HG03378 (cell line): ENCODE measurements at regions not wholly inside any gene's neighbourhood (a gene's known extent, or its start where the extent isn't known, plus 50 kb on each side); places are given as distances from the start of the nearest gene placed in this dataset.

Source experiments
- ATAC-seq: cut with Tn5 transposase; IDR thresholded peaks from one replicate; pipeline ENCODE4 v1.9.1; 2021; ENCODE audit warnings: mild to moderate bottlenecking, moderate library complexity; ENCODE audit not compliant: unreplicated experiment

DNA sequence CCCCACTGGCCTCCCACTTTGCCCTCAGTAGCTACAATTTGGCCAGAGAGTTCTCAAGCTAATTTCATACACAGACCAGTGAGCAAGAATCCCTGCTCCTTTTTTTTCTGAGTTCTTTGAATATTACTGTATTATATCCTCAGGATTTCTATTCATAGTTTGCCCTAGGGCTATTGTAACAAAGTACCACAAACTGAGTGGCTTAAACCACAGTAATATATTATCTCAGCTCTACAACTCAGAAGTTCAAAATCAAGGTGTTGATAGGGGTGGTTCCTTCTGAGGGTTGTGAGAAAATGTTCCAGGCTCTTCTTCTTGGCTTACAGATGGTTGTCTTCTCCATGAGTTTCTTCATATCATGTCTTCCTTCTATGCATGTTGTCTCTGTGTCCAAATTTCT, 289.4 kb upstream of the ESRRG start:
- ATAC-seq, result no peak

- no peak for ATAC-seq
These were observed 287.9 kb upstream of the ESRRG start for GRCh38 chr1:217011097-217011496.

DNA sequence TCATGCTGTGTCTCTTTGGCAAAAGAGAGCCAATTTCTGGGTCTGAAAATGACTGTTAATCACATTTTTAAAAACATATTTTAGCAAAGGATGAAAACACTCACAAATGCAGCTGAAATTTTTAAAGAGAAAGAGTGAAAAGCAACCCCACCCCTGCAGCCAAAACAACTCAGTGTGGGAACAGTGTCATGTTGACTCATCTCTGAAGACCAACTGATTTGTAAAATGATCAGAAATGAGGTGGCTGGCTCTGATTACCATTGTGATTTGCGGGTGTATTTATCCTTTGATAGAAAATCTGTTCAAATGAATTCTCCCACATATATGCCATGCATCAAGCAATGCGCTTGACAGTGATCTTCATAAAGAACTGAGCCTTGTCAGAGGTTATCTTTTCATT, 287.0 kb upstream of the ESRRG start:
- no peak for ATAC-seq

DNA sequence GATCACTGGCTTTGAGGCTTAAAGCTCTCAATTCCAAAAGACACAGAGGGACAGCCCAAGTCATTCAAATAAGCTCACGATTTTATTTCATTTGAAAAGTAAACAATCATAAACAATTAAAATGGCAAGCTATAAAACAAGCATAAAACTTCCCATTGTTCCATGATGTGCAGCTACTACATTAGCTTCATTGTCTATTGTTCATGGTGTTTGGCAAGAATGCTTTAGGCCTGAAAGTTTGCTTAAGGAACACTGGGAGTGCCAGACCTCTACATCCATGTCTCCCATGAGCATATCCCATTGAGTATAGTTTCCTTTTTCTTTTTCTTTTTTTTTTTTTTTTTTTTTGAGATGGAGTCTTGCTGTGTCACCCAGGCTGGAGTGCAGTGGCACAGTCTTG, 286.1 kb upstream of the ESRRG start:
- no peak for ATAC-seq

GRCh38 chr1:217004776-217005436, 281.7 kb upstream of the ESRRG start:
- no peak for ATAC-seq

- no peak for ATAC-seq
These were observed 280.1 kb upstream of the ESRRG start for GRCh38 chr1:217003355-217003754.

DNA sequence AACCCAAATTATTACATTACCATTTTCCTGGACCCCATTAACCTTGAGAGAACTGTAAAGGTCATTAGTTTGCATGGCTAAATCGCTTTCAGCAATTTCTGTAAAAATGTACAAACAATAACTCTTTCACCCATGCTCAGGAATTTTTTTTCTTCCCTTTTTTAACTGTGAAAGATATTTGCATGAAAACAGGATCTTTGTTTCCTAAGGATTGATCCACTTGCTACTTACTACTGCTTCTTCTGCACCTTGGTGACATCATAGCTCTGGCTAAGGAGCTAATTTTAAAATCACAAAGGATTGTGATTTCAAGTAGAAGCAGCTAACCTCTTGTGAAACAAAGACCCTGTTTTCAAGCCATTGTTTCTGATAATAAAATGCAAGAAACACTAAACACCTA, 274.6 kb upstream of the ESRRG start:
- ATAC-seq, result no peak

GRCh38 chr1:216997069-216997468, 273.8 kb upstream of the ESRRG start:
- ATAC-seq, result no peak

DNA sequence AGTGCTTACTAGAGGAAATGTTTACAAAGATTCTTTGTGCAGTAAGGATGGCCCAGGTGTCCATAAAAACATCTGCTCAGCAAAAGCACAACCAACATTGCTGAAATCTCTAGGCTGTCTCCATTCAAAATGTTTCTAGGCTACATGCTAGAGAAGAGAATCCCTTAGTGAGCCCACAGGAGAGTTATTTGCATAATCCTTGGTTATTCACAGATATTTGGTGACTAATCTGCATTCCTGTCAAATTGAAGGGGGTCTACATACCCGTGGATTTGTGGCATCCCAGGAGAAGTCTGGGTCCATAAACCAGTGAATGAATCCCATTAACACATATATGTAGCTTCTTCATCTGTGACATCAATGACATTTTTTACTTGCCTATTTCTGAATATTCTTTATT, 261.3 kb upstream of the ESRRG start:
- no peak for ATAC-seq

- ATAC-seq, result no peak
These were observed 260.6 kb upstream of the ESRRG start for GRCh38 chr1:216983823-216984222.

GRCh38 chr1:216961516-216961915, 238.3 kb upstream of the ESRRG start:
- ATAC-seq, result no peak

GRCh38 chr1:216960716-216961115, 237.5 kb upstream of the ESRRG start:
- ATAC-seq, result no peak

GRCh38 chr1:216958569-216958968, 235.3 kb upstream of the ESRRG start:
- no peak for ATAC-seq

DNA sequence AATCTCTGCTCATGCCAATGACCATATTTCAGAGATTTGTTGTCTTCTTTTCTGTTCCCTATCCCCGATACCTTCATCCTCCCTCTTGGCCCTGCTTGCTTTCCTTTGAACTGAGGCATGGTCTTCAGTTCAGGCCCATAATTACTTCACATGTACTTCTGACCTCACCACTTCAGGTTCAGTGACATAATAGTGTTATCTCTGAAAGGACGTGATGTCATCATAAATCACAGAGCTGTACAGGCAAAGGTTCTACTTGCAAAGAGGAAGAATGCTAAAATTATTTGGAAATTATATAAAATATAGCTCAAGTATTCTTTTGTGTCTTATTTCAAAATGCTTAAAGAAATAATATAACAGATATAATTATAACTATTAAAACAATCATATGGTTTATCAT, 230.3 kb upstream of the ESRRG start:
- ATAC-seq, result no peak

GRCh38 chr1:216952864-216953263, 229.6 kb upstream of the ESRRG start:
- ATAC-seq, result no peak

- no peak for ATAC-seq
These were observed 222.4 kb upstream of the ESRRG start for GRCh38 chr1:216945538-216946080.

DNA sequence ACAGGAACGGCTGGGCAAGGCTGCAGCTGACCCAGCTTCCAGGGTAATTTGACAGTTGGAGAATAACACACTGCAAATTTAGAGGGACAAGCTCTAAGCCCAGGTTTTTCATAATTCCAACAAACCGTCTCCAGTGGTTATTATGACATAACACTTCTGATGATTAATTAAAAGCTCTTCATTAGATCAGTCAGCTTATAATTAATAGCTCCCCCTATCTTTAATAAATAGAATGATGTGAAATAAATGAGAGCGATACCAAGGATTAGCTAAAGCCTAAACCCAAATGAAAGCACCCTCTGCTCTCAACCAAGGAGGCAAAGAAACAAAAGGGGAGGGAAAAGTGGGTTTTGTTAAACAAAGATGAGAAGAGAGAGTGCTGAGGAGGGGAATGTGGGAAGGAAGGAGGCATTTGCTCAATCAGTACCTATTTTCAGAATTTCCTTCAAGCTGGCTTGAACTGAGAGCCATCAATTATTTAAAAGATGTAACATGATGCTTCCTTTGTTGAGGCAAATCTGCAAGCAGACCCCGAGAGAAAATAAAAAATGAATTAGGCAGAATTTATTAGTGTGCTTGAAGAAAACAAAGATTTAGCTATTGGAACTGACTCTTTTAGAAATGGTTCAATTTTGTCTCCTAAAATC, 221.8 kb upstream of the ESRRG start:
- ATAC-seq, result no peak

GRCh38 chr1:216937491-216937890, 214.3 kb upstream of the ESRRG start:
- ATAC-seq, result no peak

DNA sequence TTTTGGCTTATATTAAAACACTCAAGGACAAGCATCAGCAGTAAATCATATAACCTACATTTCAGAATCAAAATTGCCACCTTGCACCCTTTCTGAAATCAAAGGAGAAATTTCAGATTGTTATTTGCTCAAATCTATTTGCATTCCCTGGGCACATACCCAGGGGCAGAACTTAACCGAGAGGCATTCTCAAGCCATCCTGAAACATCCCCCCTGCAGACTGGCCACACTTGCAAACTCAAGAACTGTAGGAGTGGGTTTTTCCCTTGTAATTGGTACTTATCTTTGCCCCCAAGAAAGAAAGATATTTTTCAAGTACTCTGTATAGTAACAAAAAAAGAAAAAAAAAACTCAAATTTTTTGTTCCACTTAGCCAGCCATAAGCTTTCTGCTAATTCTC, 213.6 kb upstream of the ESRRG start:
- no peak for ATAC-seq

DNA sequence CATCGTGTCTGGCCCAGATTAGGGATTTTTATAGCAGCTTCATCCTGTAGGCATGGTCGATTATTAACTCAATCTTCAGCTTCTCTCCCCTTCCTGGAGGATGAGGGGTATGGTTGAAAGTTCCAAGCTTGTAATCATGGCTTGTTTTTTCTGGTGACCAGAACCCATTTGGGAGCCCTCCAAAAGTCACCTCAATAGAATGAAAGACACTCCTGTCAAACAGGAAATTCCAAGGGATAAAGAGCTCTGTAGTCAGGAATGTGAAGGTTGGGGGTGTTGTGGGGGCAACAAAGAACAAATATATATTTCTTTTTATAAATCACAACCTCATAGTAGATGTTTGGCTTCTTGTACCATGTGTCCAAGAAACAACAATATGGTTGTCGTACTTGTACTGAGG, 212.7 kb upstream of the ESRRG start:
- ATAC-seq, result no peak

DNA sequence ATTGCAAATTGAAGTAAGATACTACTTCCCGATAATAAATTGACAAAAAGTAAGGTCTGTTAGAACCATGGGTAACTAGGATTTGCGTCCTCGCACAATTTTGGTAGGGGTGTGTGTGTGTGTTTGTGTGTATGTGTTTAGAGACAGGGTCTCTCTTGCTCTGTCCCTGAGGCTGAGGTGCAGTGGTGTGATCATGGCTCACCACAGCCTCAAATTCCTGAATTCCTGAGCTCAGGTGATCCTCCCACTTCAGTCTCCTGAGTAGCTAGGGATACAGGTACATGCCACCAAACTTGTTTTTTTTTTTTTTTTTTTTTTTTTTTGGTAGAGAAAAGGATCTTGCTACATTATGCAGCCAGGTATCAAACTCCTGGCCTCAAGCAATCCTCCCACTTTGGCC, 209.2 kb upstream of the ESRRG start:
- ATAC-seq, result no peak

GRCh38 chr1:216929870-216930582, 206.8 kb upstream of the ESRRG start:
- ATAC-seq, result no peak
